Glutamatergic neuron (in vitro differentiated cells): ENCODE measurements at regions not wholly inside any gene's neighbourhood (a gene's known extent, or its start where the extent isn't known, plus 50 kb on each side); places are given as distances from the start of the nearest gene placed in this dataset.
A peak's percentile ranks its signal among the peaks of the same experiment; 100 is the strongest.
"Not testable (repeated sequence)": the region's sequence is repeated elsewhere in the genome, so short reads cannot be mapped to it uniquely, and the experiment has no call there.

Source experiments
- DNase-seq: peaks from one replicate; pipeline ENCODE4 v3.0.0; 2022
- H3K27ac Mint-ChIP-seq: one replicate; pipeline ENCODE4 v1.8.0; 2020; ENCODE audit warnings: mild to moderate bottlenecking, mixed read lengths, inconsistent platforms; ENCODE audit not compliant: unreplicated experiment
- H3K27me3 Mint-ChIP-seq: one replicate; pipeline ENCODE4 v1.8.0; 2020; ENCODE audit warnings: mild to moderate bottlenecking, moderate library complexity, mixed read lengths, inconsistent platforms; ENCODE audit not compliant: unreplicated experiment
- H3K36me3 Mint-ChIP-seq: one replicate; pipeline ENCODE4 v1.8.0; 2020; ENCODE audit warnings: mild to moderate bottlenecking, mixed read lengths, inconsistent platforms; ENCODE audit not compliant: unreplicated experiment
- H3K4me1 Mint-ChIP-seq: one replicate; pipeline ENCODE4 v1.8.0; 2020; ENCODE audit warnings: mild to moderate bottlenecking, low read depth, mixed read lengths, inconsistent platforms; ENCODE audit not compliant: unreplicated experiment
- H3K4me3 Mint-ChIP-seq: one replicate; pipeline ENCODE4 v1.8.0; 2020; ENCODE audit warnings: mild to moderate bottlenecking, mixed read lengths, inconsistent platforms; ENCODE audit not compliant: unreplicated experiment
- H3K9me3 Mint-ChIP-seq: one replicate; pipeline ENCODE4 v1.8.0; 2020; ENCODE audit warnings: mild to moderate bottlenecking, moderate library complexity, mixed read lengths, inconsistent platforms; ENCODE audit not compliant: unreplicated experiment
- TF ChIP-seq, protein P1 (sequence below): fragments of 200-600 bp; sonication (generic); IDR thresholded peaks from one replicate; pipeline ENCODE4 v1.5.0; 2021; ENCODE audit not compliant: partially characterized antibody, unreplicated experiment

GRCh38 chr10:56178210-56178609 lies 182.8 kb downstream of the ZWINT start:
- DNase-seq, result no peak
- Mint-ChIP-seq H3K4me1 (no peaks in the 10 kb centered on the region), H3K36me3 (no peaks in the 10 kb centered on the region), H3K27ac (no peak overlapping the region), H3K27me3 (no peaks in the 10 kb centered on the region), H3K4me3 (no peak overlapping the region), H3K9me3 (no peaks in the 10 kb centered on the region)
- TF ChIP-seq, protein P1, sequence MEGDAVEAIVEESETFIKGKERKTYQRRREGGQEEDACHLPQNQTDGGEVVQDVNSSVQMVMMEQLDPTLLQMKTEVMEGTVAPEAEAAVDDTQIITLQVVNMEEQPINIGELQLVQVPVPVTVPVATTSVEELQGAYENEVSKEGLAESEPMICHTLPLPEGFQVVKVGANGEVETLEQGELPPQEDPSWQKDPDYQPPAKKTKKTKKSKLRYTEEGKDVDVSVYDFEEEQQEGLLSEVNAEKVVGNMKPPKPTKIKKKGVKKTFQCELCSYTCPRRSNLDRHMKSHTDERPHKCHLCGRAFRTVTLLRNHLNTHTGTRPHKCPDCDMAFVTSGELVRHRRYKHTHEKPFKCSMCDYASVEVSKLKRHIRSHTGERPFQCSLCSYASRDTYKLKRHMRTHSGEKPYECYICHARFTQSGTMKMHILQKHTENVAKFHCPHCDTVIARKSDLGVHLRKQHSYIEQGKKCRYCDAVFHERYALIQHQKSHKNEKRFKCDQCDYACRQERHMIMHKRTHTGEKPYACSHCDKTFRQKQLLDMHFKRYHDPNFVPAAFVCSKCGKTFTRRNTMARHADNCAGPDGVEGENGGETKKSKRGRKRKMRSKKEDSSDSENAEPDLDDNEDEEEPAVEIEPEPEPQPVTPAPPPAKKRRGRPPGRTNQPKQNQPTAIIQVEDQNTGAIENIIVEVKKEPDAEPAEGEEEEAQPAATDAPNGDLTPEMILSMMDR, result no peak

GRCh38 chr10:56155091-56155513 lies 206.0 kb downstream of the ZWINT start:
- not testable (repeated sequence) for H3K27ac Mint-ChIP-seq, H3K9me3 Mint-ChIP-seq, H3K4me3 Mint-ChIP-seq, H3K27me3 Mint-ChIP-seq, H3K4me1 Mint-ChIP-seq, H3K36me3 Mint-ChIP-seq
- DNase-seq, result peak; percentile 20

- no peak overlapping the region for H3K27ac Mint-ChIP-seq
- H3K36me3 Mint-ChIP-seq, result no peaks in the 10 kb centered on the region
- peaks cover 2% of the 10 kb centered on the region for H3K27me3 Mint-ChIP-seq
- DNase-seq, result no peak
- H3K9me3 Mint-ChIP-seq, result peaks cover 2% of the 10 kb centered on the region
- no peaks in the 10 kb centered on the region for H3K4me1 Mint-ChIP-seq
- no peak overlapping the region for H3K4me3 Mint-ChIP-seq
- TF ChIP-seq, protein P1, result no peak
Observed at GRCh38 chr10:56146806-56147205, 214.3 kb downstream of the ZWINT start.

- no peak overlapping the region for H3K4me3 Mint-ChIP-seq
- H3K27me3 Mint-ChIP-seq, result peaks cover 3% of the 10 kb centered on the region
- H3K9me3 Mint-ChIP-seq, result peaks cover 2% of the 10 kb centered on the region
- no peak for DNase-seq
- H3K4me1 Mint-ChIP-seq, result no peaks in the 10 kb centered on the region
- H3K27ac Mint-ChIP-seq, result no peak overlapping the region
- TF ChIP-seq, protein P1, result no peak
- no peaks in the 10 kb centered on the region for H3K36me3 Mint-ChIP-seq
Observed at GRCh38 chr10:56142092-56142728, 218.8 kb downstream of the ZWINT start.

DNA sequence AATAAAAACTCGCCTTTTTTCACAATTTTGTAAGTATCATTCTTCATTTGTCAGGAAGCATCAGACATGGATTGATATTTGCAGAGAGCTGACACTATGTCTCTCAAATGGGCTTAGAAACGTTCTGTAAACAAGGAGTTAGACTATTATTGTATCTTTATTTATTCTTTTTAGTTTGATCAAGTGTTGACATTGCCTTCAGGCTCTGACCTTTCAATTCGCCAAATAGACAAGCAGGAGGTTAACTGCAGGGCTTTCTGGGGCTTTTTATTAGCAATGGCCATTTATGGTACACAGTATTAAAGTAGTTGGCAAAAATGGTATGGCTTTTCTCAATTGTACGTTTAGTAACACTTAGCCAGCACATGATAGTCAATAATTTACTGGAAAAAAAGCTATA lies 221.7 kb downstream of the ZWINT start:
- DNase-seq, result no peak
- TF ChIP-seq, protein P1, result no peak
- Mint-ChIP-seq H3K27me3 (peaks cover 2% of the 10 kb centered on the region), H3K9me3 (no peaks in the 10 kb centered on the region), H3K4me3 (no peak overlapping the region), H3K4me1 (no peaks in the 10 kb centered on the region), H3K36me3 (no peaks in the 10 kb centered on the region), H3K27ac (no peak overlapping the region)
